HL-60 (cell line): ENCODE measurements at regions not wholly inside any gene's neighbourhood (a gene's known extent, or its start where the extent isn't known, plus 50 kb on each side); places are given as distances from the start of the nearest gene placed in this dataset.
A peak's percentile ranks its signal among the peaks of the same experiment; 100 is the strongest.

Source experiments
- DNase-seq, 2 experiments: peaks; one replicate each; pipeline ENCODE4 v3.0.0-alpha.2; 2010 to 2020; ENCODE audit warnings: low read depth in 1 of 2, low spot score in 1 of 2
- H3K27ac ChIP-seq: fragments of 250-450 bp; sonication (Bioruptor Pico); replicated peaks from 2 replicates; pipeline ENCODE4 v1.5.1; 2020; ENCODE audit warnings: mild to moderate bottlenecking, moderate library complexity
- H3K27me3 ChIP-seq: fragments of 250-450 bp; sonication (Bioruptor Pico); 2 replicates; pipeline ENCODE4 v1.5.1; 2021; ENCODE audit warnings: mild to moderate bottlenecking, moderate library complexity; ENCODE audit not compliant: insufficient read depth, poor library complexity, severe bottlenecking
- H3K4me3 ChIP-seq: replicated peaks from 2 replicates; pipeline ENCODE4 v1.5.1; 2011; ENCODE audit warnings: mild to moderate bottlenecking, control low read depth, low read length; ENCODE audit not compliant: insufficient read depth
- CTCF ChIP-seq: IDR thresholded peaks from one replicate; pipeline ENCODE4 v1.5.1; 2011; ENCODE audit warnings: low read length, control low read depth, inconsistent platforms; ENCODE audit not compliant: insufficient read depth
- GABPA ChIP-seq: IDR thresholded peaks from 2 replicates; pipeline ENCODE4 v1.6.1; 2012; ENCODE audit warnings: low read depth
- POLR2AphosphoS5 ChIP-seq: IDR thresholded peaks from 2 replicates; pipeline ENCODE4 v1.6.1; 2012; ENCODE audit warnings: low read depth
- REST ChIP-seq: IDR thresholded peaks from 2 replicates; pipeline ENCODE4 v1.6.1; 2012; ENCODE audit warnings: low read depth; ENCODE audit not compliant: insufficient replicate concordance
- SPI1 ChIP-seq: IDR thresholded peaks from 2 replicates; pipeline ENCODE4 v1.6.1; 2012; ENCODE audit warnings: low read depth, mild to moderate bottlenecking, borderline replicate concordance

- no peak overlapping the region for H3K4me3 ChIP-seq
- no peaks in the 10 kb centered on the region for H3K27me3 ChIP-seq
- TF ChIP-seq REST: no peak
- TF ChIP-seq POLR2AphosphoS5: no peak
- no peak for TF ChIP-seq CTCF
- TF ChIP-seq SPI1: no peak
- no peak for TF ChIP-seq GABPA
- DNase-seq: no peak
- H3K27ac ChIP-seq: no peak overlapping the region
These were observed 110.4 kb downstream of the CDC42EP3 start for GRCh38 chr2:37560863-37561614.

DNA sequence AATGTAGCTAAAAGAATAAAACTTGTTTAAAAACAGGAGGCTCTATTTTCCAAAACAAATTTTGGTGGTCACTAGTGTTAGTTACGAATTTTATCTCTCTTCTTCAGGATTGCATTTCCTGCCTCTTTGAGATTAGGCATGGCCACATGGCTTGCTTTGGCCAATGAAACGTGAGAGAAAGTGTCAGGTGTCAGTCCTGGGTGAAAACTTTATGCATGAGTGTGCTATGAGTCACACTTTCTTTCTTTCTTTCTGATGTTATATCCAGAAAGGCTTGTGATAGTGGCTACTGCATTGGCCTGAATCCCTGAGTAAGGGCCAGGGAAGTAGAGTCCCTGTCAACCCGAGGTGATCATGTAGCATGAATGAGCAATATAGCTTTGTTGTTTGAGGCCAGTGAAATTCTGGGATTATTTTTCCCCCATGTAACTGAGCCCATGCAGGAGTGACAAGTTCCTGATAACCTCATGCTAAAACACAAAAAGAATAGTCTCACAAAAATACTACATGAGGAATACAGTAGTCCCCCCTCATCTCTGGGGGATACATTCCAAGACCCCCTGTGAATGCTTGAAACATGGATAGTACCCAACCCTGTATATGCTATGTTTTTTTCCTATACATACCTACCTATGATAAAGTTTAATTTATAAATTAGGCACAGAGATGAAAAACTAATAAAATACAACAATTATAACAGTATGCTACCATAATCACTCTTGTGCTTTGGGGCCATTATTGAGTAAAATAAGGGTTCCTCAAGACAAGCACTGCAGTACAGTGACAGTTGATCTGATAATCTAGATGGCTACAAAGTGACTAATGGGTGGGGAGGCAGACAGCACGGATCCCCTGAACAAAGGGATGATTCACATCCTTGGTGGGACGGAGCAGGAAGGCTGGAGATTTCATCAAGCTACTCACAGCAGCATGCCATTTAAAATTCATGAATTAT, 109.5 kb downstream of the CDC42EP3 start:
- TF ChIP-seq POLR2AphosphoS5: no peak
- Histone ChIP-seq H3K27ac (no peak overlapping the region), H3K27me3 (no peaks in the 10 kb centered on the region), H3K4me3 (no peak overlapping the region)
- no peak for DNase-seq

DNA sequence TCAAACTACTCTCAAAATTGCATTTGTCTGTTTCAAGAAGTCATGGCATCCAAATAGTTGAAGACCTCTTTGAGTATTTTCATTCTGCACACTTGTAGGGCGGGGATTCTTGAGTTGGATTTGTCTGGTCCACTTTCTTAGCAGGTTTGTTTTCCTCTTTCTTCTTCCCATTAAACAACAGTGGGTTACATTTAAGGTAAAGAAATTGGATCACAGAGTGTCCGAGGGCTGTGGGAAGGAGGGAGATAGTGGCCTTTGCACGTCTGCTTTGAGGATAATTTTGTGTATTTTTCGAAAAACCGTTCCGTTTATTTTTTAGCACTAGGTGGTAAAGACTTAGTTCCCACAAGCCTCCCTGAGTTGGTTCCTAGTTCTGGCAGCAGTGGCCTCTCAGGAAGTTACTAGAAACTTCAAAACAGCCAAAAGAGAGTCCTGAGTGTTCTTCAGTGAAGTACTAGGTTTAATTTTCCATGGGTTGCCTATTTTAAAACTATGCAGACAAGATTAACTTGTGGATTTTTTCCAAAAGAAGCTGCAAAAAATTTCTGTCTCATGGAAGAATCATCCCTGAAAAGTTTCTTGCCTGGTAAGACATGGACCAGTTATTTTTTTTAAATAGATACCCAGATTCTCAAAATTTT, 107.9 kb downstream of the CDC42EP3 start:
- no peak overlapping the region for H3K4me3 ChIP-seq
- H3K27ac ChIP-seq: peak overlapping the region; percentile 42
- no peaks in the 10 kb centered on the region for H3K27me3 ChIP-seq
- DNase-seq: peak in 1 of 2 experiments; percentile 14
- TF ChIP-seq GABPA (no peak), CTCF (no peak), POLR2AphosphoS5 (no peak), REST (no peak), SPI1 (no peak)

GRCh38 chr2:37564356-37564755, 107.1 kb downstream of the CDC42EP3 start:
- H3K27me3 ChIP-seq: no peaks in the 10 kb centered on the region
- no peak for TF ChIP-seq REST
- TF ChIP-seq CTCF: no peak
- TF ChIP-seq GABPA: no peak
- TF ChIP-seq POLR2AphosphoS5: no peak
- no peak for TF ChIP-seq SPI1
- no peak overlapping the region for H3K27ac ChIP-seq
- DNase-seq: no peak
- no peak overlapping the region for H3K4me3 ChIP-seq
